Breast epithelium (tissue), 4 donors: ENCODE measurements at regions not wholly inside any gene's neighbourhood (a gene's known extent, or its start where the extent isn't known, plus 50 kb on each side); places are given as distances from the start of the nearest gene placed in this dataset.

ENCODE experiments used
- DNase-seq, 2 donors: peaks; one replicate each; pipeline ENCODE4 v3.0.0-alpha.2; 2019; ENCODE audit warnings: low spot score in 2 of 2
- H3K27ac ChIP-seq, 2 donors: fragments of 200-600 bp; sonication (generic) in 1 of 2; one replicate each; pipeline ENCODE4 v1.5.1; 2016 to 2019; ENCODE audit warnings: mild to moderate bottlenecking in 1 of 2
- H3K27me3 ChIP-seq, 2 donors: fragments of 200-600 bp; sonication (generic) in 1 of 2; one replicate each; pipeline versions ENCODE4 v1.5.1 to v1.6.0; 2017 to 2019; ENCODE audit warnings: control low read depth in 1 of 2, mild to moderate bottlenecking in 1 of 2
- H3K36me3 ChIP-seq: fragments of 200-600 bp; one replicate; pipeline ENCODE4 v1.5.1; 2019
- H3K4me1 ChIP-seq, 2 donors: fragments of 200-600 bp; sonication (generic); one replicate each; pipeline ENCODE4 v1.5.1; 2016 to 2019; ENCODE audit warnings: control low read depth in 1 of 2
- H3K4me3 ChIP-seq, 3 donors: fragments of 200-600 bp; sonication (generic); 1 replicate in 2 of 3; 2 replicates in 1 of 3; pipeline ENCODE4 v1.5.1; 2016 to 2019; ENCODE audit warnings: mild to moderate bottlenecking in 3 of 3, moderate library complexity in 2 of 3
- H3K9me3 ChIP-seq, 2 donors: fragments of 200-600 bp; sonication (generic) in 1 of 2; one replicate each; pipeline ENCODE4 v1.5.1; 2016 to 2019; ENCODE audit warnings: control low read depth in 1 of 2
- POLR2A ChIP-seq: fragments of 450-650 bp; IDR thresholded peaks from one replicate; pipeline ENCODE4 v1.6.1; 2016; ENCODE audit warnings: antibody characterized with exemption, mild to moderate bottlenecking, moderate library complexity
- POLR2AphosphoS5 ChIP-seq, 3 donors: sonication (generic); formaldehyde crosslinking; IDR thresholded peaks; one replicate each; pipeline ENCODE4 v1.6.1; 2017; ENCODE audit warnings: antibody characterized with exemption in 3 of 3
- intact Hi-C: fragments of 100-400 bp; cut with DNase I; formaldehyde crosslinking; loops from one replicate; pipeline ENCODE4 v1.15.1; 2023; ENCODE audit warnings: low total_unique reads
- TF ChIP-seq, protein P1 (sequence below), 3 donors: fragments of 450-650 bp; IDR thresholded peaks; one replicate each; pipeline ENCODE4 v1.5.1; 2016 to 2017; ENCODE audit warnings: antibody characterized with exemption in 3 of 3, mild to moderate bottlenecking in 3 of 3, moderate library complexity in 3 of 3

DNA sequence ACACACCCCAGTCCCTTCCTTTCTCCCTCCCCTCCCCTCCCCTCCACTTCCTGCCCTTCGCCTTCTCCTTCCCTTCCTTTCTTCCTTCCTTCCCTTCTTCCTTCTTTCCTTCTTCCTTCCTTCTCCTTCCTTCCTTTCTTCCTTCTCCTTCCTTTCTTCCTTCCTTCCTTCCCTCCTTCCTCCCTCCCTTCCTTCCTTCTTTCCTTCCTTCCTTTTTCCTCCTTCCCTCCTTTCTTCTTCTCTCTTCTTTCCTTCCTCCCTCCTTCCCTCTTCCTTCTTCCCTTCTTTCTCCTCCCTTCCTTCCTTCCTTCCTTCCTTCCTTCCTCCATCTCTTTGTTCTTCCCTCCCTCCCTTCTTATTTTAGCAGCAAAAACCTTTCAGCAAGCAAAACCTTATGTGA, 162.1 kb downstream of the EFNB1 start:
- Histone ChIP-seq H3K9me3 (no peaks in the 10 kb centered on the region), H3K4me3 (no peak overlapping the region), H3K36me3 (no peaks in the 10 kb centered on the region), H3K27me3 (peaks cover 0 to 62% of the 10 kb centered on the region in 2 donors), H3K4me1 (no peaks in the 10 kb centered on the region), H3K27ac (peak overlapping the region in 1 of 2 donors; percentile 17)
- intact Hi-C loops: no loop called here
- DNase-seq: no peak
- no peak for TF ChIP-seq POLR2AphosphoS5 (IDR thresholded peaks at IDR 0.05)

DNA sequence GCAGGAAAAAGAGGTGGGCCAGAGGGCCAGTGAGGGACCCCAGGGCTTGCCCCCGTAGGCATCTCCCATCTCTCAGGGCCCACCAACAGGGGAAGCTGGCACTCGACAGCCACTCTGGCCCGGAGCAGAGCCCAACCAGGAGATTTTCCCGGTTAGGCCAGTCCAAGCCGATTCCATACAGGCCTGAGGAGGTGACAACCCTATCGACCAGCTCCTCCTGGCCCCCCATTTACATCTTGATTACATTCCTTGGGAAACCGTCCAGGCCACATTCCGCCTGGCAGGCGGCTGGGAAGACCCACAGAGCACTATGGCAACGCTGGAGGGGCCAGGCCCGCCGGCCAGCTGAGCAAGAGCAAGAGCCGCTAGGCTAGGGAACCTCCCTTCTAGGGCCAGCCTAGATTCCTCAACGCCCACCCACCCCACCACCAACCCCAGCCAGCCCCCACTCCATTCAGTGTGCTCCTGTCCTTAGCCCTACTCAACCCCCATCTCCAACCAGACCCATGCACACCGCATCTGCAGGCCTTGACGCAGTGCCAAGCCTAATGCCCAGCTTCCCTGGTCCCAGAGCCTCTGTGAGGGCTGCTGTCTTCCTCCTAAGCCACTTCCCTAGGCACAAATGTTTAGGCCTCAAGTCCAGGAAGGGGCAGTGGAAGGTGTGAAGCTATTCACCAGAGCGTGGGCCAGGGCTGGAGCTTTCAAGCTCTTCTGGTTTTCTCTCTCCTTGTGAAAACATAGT, 161.2 kb downstream of the EFNB1 start:
- no peaks in the 10 kb centered on the region for H3K4me1 ChIP-seq
- H3K27ac ChIP-seq: peak overlapping the region in 1 of 2 donors; percentile 54
- intact Hi-C loops: no loop called here
- peaks cover 0 to 57% of the 10 kb centered on the region in 2 donors for H3K27me3 ChIP-seq
- no peaks in the 10 kb centered on the region for H3K36me3 ChIP-seq
- DNase-seq: no peak
- H3K4me3 ChIP-seq: no peak overlapping the region
- TF ChIP-seq POLR2A (no peak), POLR2AphosphoS5 (IDR thresholded peaks at IDR 0.05) (no peak)
- TF ChIP-seq, protein P1, sequence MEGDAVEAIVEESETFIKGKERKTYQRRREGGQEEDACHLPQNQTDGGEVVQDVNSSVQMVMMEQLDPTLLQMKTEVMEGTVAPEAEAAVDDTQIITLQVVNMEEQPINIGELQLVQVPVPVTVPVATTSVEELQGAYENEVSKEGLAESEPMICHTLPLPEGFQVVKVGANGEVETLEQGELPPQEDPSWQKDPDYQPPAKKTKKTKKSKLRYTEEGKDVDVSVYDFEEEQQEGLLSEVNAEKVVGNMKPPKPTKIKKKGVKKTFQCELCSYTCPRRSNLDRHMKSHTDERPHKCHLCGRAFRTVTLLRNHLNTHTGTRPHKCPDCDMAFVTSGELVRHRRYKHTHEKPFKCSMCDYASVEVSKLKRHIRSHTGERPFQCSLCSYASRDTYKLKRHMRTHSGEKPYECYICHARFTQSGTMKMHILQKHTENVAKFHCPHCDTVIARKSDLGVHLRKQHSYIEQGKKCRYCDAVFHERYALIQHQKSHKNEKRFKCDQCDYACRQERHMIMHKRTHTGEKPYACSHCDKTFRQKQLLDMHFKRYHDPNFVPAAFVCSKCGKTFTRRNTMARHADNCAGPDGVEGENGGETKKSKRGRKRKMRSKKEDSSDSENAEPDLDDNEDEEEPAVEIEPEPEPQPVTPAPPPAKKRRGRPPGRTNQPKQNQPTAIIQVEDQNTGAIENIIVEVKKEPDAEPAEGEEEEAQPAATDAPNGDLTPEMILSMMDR (IDR thresholded peaks at IDR 0.05): no peak
- no peaks in the 10 kb centered on the region for H3K9me3 ChIP-seq

DNA sequence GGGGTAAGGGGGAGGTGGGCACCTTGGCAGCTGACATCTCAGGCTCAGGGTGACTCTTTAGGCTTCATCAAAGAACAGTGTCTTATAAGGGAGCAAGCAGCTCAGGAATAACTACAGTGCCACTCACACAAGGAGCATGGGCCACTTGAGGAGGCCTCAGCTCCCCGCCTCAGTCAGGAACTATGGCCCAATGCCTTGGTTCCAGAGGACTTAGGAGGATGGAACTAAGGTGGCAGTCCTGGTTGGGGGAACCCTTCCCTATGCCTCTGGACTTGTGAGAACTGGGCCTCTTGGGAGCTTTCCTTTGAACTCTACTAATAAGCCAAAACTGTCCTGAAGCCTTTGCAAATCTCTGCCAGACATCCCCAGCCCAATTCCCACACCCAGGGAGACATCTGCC, 160.6 kb downstream of the EFNB1 start:
- Histone ChIP-seq H3K27ac (peak overlapping the region in 1 of 2 donors; percentile 54), H3K36me3 (no peaks in the 10 kb centered on the region), H3K27me3 (peaks cover 0 to 54% of the 10 kb centered on the region in 2 donors), H3K9me3 (no peaks in the 10 kb centered on the region), H3K4me3 (no peak overlapping the region), H3K4me1 (no peaks in the 10 kb centered on the region)
- intact Hi-C loops: no loop called here
- no peak for DNase-seq
- TF ChIP-seq, protein P1 (IDR thresholded peaks at IDR 0.05): no peak
- TF ChIP-seq POLR2A (no peak), POLR2AphosphoS5 (IDR thresholded peaks at IDR 0.05) (no peak)

DNA sequence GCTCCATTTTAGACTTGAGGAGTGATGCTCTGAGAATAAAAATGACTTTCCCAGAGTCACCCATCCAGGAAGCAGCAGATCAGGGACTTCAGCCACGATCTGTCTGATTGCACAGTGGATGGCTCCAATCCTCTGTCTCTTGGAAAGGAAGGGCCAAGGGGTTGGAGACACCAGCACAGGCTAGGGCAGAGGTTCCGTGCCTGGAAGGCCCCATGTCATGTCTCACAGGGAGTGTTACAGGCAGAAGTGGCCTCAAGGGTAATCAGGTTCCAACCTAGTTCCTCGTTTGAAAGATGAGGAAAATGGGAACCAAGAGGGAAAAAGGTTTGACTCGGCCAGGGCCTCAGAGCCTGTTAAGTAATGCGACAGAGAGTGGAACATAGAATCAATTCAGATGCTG, 160.0 kb downstream of the EFNB1 start:
- no peak overlapping the region for H3K4me3 ChIP-seq
- H3K4me1 ChIP-seq: no peaks in the 10 kb centered on the region
- TF ChIP-seq POLR2A: no peak
- TF ChIP-seq POLR2AphosphoS5 (IDR thresholded peaks at IDR 0.05): no peak
- TF ChIP-seq, protein P1 (IDR thresholded peaks at IDR 0.05): no peak
- no peak overlapping the region for H3K27ac ChIP-seq
- no peaks in the 10 kb centered on the region for H3K36me3 ChIP-seq
- intact Hi-C loops: no loop called here
- peaks cover 0 to 48% of the 10 kb centered on the region in 2 donors for H3K27me3 ChIP-seq
- no peaks in the 10 kb centered on the region for H3K9me3 ChIP-seq
- no peak for DNase-seq

DNA sequence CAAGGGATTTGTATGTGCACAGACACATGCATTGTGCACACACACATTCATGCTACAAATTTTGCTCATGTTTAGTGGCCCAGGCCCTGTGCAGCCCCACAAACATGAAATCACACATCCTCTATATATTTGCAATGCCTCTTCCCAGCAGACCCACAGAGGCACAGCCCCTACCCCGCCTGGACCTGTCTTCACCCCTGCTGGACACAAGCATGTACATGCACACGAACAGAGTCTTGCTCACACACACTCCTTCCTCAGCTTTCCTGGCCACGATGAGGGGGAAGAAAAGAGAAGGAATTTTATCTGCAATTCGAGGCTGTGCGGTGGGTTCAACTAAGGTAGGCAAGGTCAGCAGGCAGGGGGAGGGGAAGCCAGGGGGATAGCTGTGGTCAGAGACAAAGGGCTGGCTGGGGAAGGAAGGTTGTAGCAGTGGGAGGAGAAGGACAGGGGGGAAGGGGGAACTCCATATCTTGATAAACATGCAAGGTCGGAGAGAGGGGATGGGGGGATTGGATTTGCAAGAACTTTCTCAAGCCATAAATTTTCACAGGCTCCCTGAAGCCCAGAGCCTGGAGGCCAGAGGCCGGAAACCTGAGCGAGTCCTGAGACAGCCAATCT, 156.4 kb downstream of the EFNB1 start:
- H3K4me1 ChIP-seq: no peaks in the 10 kb centered on the region
- peaks cover 0 to 55% of the 10 kb centered on the region in 2 donors for H3K27me3 ChIP-seq
- no peak overlapping the region for H3K4me3 ChIP-seq
- no peak for DNase-seq
- no peak overlapping the region for H3K27ac ChIP-seq
- H3K36me3 ChIP-seq: no peaks in the 10 kb centered on the region
- no peaks in the 10 kb centered on the region for H3K9me3 ChIP-seq
- TF ChIP-seq POLR2A: no peak
- TF ChIP-seq, protein P1 (IDR thresholded peaks at IDR 0.05): no peak
- no peak for TF ChIP-seq POLR2AphosphoS5 (IDR thresholded peaks at IDR 0.05)
- intact Hi-C loops: no loop called here
